HL-60 (cell line): ENCODE measurements at regions not wholly inside any gene's neighbourhood (a gene's known extent, or its start where the extent isn't known, plus 50 kb on each side); places are given as distances from the start of the nearest gene placed in this dataset.

Experiments
- DNase-seq, 2 experiments: peaks; one replicate each; pipeline ENCODE4 v3.0.0-alpha.2; 2010 to 2020; ENCODE audit warnings: low read depth in 1 of 2, low spot score in 1 of 2
- H3K27ac ChIP-seq: fragments of 250-450 bp; sonication (Bioruptor Pico); replicated peaks from 2 replicates; pipeline ENCODE4 v1.5.1; 2020; ENCODE audit warnings: mild to moderate bottlenecking, moderate library complexity
- H3K27me3 ChIP-seq: fragments of 250-450 bp; sonication (Bioruptor Pico); 2 replicates; pipeline ENCODE4 v1.5.1; 2021; ENCODE audit warnings: mild to moderate bottlenecking, moderate library complexity; ENCODE audit not compliant: insufficient read depth, poor library complexity, severe bottlenecking
- H3K4me3 ChIP-seq: replicated peaks from 2 replicates; pipeline ENCODE4 v1.5.1; 2011; ENCODE audit warnings: mild to moderate bottlenecking, control low read depth, low read length; ENCODE audit not compliant: insufficient read depth
- GABPA ChIP-seq: IDR thresholded peaks from 2 replicates; pipeline ENCODE4 v1.6.1; 2012; ENCODE audit warnings: low read depth
- POLR2AphosphoS5 ChIP-seq: IDR thresholded peaks from 2 replicates; pipeline ENCODE4 v1.6.1; 2012; ENCODE audit warnings: low read depth
- SPI1 ChIP-seq: IDR thresholded peaks from 2 replicates; pipeline ENCODE4 v1.6.1; 2012; ENCODE audit warnings: low read depth, mild to moderate bottlenecking, borderline replicate concordance
- TF ChIP-seq, protein P1 (sequence below): IDR thresholded peaks from one replicate; pipeline ENCODE4 v1.5.1; 2011; ENCODE audit warnings: low read length, control low read depth, inconsistent platforms; ENCODE audit not compliant: insufficient read depth
- TF ChIP-seq, protein P2 (sequence below): IDR thresholded peaks from 2 replicates; pipeline ENCODE4 v1.6.1; 2012; ENCODE audit warnings: low read depth; ENCODE audit not compliant: insufficient replicate concordance

DNA sequence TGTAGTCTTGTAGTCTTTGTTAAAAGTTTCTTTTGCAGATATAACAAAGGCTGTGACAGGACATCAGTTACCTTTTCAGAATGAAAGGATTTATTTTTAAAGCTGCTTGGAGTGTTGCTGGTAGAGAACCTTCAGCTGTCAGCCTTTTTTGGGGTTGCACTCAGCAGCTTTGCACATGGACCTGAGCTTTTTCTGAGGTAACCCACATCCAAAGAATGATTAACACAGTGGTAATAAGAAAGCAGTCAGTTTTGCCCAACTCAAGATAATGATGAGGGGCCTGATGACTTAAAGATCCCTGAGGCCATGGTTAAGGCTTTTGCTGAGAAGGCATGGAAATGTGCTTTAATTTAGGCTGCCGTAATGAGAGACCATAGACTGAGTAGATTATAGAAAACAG is 1042.7 kb downstream of the PLOD2 start:
- H3K4me3 ChIP-seq, result no peak overlapping the region
- no peak for TF ChIP-seq POLR2AphosphoS5

DNA sequence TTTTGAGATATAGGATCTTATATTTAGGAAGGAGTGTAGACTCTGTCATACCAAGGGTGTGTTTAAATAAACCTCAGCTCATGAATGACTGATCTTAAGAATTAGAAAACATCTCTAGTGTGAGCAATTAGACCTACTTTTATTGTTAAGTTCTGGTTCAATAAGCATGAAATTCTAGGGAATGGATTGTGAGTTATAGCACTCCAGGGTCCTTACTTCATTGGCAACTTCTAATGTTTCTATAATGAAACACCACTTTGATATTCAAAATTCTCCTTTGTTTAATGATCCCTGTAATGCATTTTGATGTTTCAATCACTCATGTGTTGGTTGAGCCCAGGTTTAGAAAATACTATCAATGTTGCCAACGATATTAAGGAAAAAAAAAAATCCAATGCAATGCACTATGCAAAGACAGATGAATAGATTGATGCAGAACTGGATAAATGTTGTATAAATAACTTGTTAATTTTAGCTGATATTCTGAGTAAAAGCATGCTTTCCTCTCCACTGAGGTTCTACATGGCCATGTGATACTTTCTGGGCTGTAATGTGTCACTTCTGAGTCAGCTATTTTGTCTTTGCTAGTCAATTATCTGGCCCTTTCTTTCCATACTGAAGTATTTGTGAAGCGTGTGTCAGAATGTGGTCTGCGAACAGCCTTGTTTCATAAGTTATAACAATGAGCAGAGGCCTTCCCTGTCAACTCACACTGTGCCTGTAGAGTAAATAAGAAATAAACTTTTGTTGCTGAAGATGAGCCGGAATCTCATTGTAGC is 1035.9 kb downstream of the PLOD2 start:
- TF ChIP-seq GABPA (no peak), SPI1 (no peak), POLR2AphosphoS5 (no peak)
- TF ChIP-seq, protein P1, sequence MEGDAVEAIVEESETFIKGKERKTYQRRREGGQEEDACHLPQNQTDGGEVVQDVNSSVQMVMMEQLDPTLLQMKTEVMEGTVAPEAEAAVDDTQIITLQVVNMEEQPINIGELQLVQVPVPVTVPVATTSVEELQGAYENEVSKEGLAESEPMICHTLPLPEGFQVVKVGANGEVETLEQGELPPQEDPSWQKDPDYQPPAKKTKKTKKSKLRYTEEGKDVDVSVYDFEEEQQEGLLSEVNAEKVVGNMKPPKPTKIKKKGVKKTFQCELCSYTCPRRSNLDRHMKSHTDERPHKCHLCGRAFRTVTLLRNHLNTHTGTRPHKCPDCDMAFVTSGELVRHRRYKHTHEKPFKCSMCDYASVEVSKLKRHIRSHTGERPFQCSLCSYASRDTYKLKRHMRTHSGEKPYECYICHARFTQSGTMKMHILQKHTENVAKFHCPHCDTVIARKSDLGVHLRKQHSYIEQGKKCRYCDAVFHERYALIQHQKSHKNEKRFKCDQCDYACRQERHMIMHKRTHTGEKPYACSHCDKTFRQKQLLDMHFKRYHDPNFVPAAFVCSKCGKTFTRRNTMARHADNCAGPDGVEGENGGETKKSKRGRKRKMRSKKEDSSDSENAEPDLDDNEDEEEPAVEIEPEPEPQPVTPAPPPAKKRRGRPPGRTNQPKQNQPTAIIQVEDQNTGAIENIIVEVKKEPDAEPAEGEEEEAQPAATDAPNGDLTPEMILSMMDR, result no peak
- TF ChIP-seq, protein P2, sequence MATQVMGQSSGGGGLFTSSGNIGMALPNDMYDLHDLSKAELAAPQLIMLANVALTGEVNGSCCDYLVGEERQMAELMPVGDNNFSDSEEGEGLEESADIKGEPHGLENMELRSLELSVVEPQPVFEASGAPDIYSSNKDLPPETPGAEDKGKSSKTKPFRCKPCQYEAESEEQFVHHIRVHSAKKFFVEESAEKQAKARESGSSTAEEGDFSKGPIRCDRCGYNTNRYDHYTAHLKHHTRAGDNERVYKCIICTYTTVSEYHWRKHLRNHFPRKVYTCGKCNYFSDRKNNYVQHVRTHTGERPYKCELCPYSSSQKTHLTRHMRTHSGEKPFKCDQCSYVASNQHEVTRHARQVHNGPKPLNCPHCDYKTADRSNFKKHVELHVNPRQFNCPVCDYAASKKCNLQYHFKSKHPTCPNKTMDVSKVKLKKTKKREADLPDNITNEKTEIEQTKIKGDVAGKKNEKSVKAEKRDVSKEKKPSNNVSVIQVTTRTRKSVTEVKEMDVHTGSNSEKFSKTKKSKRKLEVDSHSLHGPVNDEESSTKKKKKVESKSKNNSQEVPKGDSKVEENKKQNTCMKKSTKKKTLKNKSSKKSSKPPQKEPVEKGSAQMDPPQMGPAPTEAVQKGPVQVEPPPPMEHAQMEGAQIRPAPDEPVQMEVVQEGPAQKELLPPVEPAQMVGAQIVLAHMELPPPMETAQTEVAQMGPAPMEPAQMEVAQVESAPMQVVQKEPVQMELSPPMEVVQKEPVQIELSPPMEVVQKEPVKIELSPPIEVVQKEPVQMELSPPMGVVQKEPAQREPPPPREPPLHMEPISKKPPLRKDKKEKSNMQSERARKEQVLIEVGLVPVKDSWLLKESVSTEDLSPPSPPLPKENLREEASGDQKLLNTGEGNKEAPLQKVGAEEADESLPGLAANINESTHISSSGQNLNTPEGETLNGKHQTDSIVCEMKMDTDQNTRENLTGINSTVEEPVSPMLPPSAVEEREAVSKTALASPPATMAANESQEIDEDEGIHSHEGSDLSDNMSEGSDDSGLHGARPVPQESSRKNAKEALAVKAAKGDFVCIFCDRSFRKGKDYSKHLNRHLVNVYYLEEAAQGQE, result no peak
- no peak overlapping the region for H3K4me3 ChIP-seq
- H3K27ac ChIP-seq, result no peak overlapping the region
- H3K27me3 ChIP-seq, result no peaks in the 10 kb centered on the region
- no peak for DNase-seq

More for the DNA sequence above, 1042.7 kb downstream of the PLOD2 start:
- Histone ChIP-seq H3K27me3 (no peaks in the 10 kb centered on the region), H3K27ac (no peak overlapping the region)
- DNase-seq, result no peak

DNA sequence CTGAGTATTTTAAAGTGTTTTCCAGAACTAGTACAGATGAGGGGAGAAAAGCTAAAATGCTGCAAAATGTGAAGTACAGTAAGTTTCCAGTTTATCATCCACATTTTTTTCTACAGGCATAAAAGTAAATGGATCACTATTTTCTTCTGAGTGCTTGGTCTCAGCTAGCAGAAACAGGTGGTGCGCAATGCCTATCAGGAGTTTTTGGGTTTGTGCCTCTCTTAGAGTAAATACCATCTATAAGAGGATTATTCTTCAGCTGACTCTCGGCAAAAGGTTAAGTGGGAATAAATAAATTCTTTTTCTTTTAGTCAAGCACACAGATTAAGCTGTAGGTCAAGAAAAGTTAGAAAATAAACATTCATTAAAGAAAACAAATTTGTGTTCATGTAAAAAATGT is 1027.7 kb downstream of the PLOD2 start:
- TF ChIP-seq GABPA (no peak), POLR2AphosphoS5 (no peak), SPI1 (no peak)
- TF ChIP-seq, protein P2, result no peak
- TF ChIP-seq, protein P1, result no peak
- Histone ChIP-seq H3K27ac (no peak overlapping the region), H3K27me3 (no peaks in the 10 kb centered on the region), H3K4me3 (no peak overlapping the region)
- DNase-seq, result no peak

DNA sequence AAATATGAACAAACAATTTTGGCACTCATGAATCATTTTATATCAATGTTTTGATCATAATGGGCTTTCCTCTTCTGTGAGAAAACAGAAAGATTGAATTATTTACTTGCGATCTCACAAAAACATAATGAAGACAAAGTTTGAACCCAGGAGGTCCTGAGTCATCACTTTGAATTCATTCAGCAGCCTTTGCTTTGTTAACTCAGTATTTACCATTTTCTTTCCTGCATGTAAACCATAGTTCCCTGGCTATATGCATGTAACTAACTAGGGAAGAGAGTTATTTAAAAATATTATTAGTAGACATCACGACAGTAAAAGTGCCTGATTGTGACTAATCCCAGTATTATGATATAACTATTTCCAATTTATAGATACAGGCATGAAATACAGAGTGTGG is 1026.2 kb downstream of the PLOD2 start:
- Histone ChIP-seq H3K27ac (no peak overlapping the region), H3K27me3 (no peaks in the 10 kb centered on the region), H3K4me3 (no peak overlapping the region)
- DNase-seq, result no peak
- TF ChIP-seq, protein P2, result no peak
- TF ChIP-seq, protein P1, result no peak
- TF ChIP-seq POLR2AphosphoS5, result no peak
- no peak for TF ChIP-seq GABPA
- no peak for TF ChIP-seq SPI1
